HG03520 (cell line): ENCODE measurements at regions not wholly inside any gene's neighbourhood (a gene's known extent, or its start where the extent isn't known, plus 50 kb on each side); places are given as distances from the start of the nearest gene placed in this dataset.

Source experiments
- ATAC-seq: cut with Tn5 transposase; IDR thresholded peaks from one replicate; pipeline ENCODE4 v1.9.1; 2021; ENCODE audit warnings: mild to moderate bottlenecking, moderate library complexity; ENCODE audit not compliant: unreplicated experiment

- no peak for ATAC-seq
These were observed 682.7 kb upstream of the RAB6C start for GRCh38 chr2:129296806-129297205.

GRCh38 chr2:129297430-129297829, 682.0 kb upstream of the RAB6C start:
- no peak for ATAC-seq

- no peak for ATAC-seq
These were observed 680.1 kb upstream of the RAB6C start for GRCh38 chr2:129299338-129299737.

GRCh38 chr2:129299756-129300155, 679.7 kb upstream of the RAB6C start:
- ATAC-seq: no peak

- no peak for ATAC-seq
These were observed 679.0 kb upstream of the RAB6C start for GRCh38 chr2:129300456-129300855.

DNA sequence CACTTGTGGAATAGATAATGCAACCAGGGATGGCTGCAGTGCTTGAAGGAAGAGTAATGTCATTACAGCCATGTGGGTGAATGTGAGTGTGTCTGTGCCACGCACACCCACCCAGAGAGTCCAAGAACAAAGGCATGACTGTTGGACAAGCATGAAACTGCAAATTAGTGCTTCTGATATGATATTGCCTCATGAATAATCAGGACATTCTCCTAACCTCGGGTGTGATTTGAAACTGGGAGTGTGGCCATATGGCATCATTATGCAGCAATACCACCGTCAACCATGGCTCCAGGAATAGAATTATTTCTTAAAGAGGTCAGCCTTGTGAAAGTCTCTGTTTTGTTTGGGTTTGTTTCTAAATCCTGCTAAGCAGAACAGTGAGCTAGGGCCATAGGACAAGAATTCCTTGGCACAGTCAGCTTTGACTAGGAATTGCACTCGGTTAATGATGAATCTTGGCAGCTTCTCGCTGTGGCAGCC, 678.0 kb upstream of the RAB6C start:
- no peak for ATAC-seq

- no peak for ATAC-seq
These were observed 677.4 kb upstream of the RAB6C start for GRCh38 chr2:129302106-129302505.

DNA sequence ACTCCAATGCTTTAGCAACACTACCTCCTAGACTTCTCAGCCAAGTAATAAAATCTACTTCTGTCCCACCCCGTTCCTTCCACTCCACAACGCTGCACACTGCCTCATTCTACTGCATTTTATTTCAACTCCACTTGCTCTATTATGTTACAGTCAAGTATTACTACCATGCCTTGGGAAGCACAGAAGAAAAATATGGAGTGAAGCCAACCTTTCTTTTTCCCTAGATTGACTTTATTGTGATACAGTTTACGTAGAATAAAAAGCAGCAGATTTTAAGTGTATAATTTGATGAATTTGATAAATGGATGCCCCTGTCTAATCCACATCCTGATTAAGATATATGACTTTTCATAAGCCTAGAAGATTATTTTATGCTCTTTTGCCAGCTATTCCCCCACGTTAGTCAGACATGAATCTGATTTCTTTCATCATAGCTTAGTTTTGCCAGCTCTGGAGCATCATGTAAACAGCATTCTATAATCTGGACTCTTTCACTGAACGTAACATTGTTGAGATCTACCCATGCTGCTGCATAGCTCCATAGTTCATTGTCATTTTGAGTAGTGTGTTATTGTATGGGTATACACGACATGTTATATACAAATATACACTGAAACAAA, 676.8 kb upstream of the RAB6C start:
- no peak for ATAC-seq

DNA sequence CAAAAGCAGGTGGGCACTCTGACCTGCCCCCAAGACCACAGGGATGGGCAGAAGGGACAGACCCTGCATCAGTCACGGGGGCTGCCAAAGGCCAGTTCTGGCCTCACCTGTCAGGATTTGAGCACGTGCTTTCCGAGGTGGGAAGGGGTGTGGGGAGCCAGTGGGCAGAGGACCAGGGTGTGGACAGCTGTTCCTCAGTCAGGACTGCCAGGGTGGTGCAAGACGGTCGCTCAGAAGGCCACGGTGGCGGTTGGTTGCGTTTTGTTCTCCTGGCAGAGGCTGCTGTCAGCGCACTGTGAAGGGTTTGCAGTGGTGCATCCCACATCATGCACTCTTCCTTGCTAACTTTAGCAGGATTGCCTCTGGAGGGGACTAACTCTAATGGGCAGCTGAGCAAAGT, 665.3 kb upstream of the RAB6C start:
- no peak for ATAC-seq

GRCh38 chr2:129318581-129319421, 660.7 kb upstream of the RAB6C start:
- no peak for ATAC-seq

DNA sequence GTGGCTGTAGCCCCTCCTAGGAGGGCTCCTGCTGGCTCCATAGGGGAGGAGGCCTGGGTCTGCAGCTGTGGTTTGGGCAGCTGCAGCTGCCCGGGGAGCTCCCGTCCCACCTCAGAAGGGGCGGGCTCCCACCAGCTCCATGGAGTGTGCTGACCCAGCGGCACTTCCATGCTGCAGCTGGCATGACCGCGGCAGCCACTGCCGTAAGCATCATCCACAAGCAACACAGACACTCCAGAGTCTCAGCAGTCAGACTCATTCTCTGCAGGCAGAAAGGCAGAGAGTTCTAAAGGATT, 660.1 kb upstream of the RAB6C start:
- ATAC-seq: no peak

GRCh38 chr2:129320288-129320687, 659.2 kb upstream of the RAB6C start:
- no peak for ATAC-seq

DNA sequence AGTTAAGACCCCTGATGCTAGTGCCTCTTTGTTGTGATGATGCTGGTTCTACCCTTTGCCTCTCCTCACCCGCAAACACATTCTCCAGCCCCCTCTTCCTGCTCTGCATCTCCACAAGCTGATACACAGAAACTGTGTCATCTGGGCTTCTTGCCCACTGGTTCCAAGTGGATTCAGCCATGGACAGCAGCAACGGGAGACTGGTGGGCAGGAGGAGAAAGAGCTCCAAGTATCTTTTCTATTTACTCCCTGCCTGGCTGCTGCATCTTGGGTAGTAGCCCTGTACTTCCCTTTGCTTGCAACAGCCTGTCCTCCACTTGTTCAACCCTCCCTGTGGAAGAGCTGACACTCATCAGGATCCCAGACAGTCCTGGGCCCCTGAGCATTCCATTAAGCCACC, 655.1 kb upstream of the RAB6C start:
- no peak for ATAC-seq

DNA sequence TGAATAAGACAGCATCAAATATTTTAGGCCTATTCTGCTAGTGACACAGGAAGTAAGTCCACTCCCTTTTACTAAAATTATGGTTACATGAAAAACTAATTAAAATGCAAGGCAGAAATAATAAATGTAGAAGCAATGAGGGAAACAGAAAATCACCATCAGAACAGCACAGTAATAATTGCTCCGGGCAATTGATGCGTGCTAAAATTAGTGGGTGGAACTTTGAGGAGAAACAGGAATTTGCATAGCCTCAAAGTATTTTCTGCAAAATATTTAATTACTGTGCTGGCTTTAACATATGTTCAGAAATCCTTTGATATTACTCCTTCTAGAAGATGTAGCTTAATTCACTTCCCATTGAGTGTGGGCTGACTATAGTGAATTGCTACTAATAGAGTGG, 654.3 kb upstream of the RAB6C start:
- ATAC-seq: no peak

DNA sequence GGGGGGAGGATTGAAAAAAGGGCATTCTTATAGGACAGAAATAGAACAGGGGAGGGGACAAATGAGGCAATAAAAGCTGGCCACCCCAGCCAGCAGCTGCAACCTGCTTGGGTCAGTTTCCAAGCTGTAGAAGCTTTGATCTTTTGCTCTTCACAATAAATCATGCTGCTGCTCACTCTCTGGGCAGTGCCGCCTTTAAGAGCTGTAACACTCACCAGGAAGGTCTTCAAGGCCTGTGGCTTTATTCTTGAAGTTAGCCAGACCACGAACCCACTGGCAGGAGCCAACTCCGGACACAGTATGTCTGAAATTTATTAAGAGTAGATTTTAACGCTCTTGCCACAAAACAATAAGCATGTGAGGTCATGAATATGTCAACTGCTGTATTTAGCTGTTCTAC, 649.9 kb upstream of the RAB6C start:
- ATAC-seq: no peak

DNA sequence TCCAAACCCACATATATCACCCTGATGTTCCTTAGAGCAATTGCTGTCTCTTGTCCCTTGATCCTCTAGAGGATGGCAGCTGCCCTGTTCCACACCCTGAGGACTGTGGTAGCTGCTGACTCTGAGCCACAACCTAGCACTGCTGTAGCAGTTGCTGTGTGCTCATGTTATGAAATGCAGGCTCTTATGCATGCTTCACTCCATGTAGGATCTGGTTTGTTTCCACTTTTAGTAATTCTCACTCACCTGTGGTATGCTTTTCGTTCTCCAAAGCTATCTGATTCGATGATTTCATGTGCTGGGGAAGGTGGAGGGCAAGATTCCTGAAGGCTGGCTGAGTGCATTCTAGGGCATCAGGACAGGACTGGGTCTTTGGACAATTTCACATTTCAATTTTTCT, 649.0 kb upstream of the RAB6C start:
- ATAC-seq: no peak

- ATAC-seq: no peak
These were observed 647.8 kb upstream of the RAB6C start for GRCh38 chr2:129331638-129332037.

DNA sequence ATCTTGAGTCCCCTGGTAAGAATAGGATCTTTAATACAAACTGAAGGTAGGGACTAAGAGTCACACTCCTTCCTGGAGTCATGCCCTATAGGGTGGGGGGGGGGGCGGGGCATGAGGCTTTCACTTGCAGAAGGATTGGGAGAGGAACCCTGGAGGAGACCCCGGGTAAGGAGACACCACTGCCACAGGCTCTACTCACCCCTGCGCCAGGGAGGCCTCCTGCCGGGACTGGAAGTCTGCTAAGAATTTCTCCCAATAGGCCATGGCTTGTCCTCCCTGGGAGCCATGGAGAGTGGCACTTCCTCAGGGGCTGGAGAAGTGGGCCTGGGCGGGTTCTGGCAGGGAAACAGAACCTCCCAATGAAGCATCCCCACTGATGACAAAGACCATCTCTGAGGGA, 645.3 kb upstream of the RAB6C start:
- ATAC-seq: no peak

DNA sequence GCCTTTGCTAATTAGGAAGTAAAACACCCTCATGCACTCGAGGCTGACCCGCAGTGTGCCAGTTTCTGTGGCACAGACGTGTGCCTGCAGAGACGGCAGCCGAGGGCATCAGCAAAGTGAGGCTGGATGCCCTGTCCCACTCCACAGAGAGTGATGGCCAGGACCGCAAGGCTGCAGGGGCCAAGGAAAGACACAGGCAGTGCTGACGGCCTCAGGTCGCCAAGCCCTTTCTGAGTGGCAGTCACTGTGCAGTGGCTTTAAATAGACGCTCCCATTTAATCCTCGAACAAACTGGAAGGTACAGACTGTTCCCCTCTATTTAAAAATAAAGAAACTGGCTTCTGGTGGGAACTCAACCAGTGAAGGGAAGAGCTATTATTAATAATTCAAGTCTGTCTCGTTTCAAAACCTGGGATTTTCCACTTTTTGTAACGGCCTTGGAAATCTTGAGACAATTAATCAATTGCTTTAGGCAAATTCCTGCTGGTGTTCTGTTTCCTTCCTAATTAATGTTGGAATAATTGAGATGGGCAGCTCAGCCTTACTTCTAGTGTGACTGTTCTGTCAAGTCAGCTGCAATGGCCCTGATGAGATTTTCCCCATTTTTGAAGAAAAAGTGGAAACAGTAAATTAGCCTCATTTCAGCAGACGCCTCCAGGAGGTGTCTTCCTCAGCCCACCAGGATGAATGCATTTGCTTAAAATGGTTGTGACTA, 644.6 kb upstream of the RAB6C start:
- no peak for ATAC-seq

- no peak for ATAC-seq
These were observed 643.2 kb upstream of the RAB6C start for GRCh38 chr2:129336276-129336675.

- no peak for ATAC-seq
These were observed 642.4 kb upstream of the RAB6C start for GRCh38 chr2:129337076-129337475.

DNA sequence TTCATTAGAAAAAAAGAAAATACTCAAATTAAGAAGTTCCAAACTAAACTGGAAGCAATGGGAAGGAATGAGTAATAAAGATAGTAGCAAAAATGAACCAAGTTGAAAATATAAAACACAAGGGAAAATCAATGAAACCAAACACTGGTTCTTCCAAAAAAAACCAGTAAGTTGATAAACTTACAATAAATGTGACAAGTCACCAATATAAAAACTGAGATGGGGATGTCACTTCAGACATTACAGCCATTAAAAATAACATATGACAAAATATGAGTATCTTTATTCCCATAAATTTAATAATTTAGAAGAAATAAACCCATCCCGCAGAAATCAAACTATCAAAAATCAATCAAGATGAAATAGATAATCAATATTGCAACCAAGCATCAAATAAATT, 633.9 kb upstream of the RAB6C start:
- no peak for ATAC-seq
